Ovary (tissue), 7 donors: ENCODE measurements at regions not wholly inside any gene's neighbourhood (a gene's known extent, or its start where the extent isn't known, plus 50 kb on each side); places are given as distances from the start of the nearest gene placed in this dataset.
A peak's percentile ranks its signal among the peaks of the same experiment; 100 is the strongest.
"Not testable (repeated sequence)": the region's sequence is repeated elsewhere in the genome, so short reads cannot be mapped to it uniquely, and the experiment has no call there.

ENCODE experiments used
- DNase-seq, 5 donors: peaks; one replicate each; pipeline ENCODE4 v3.0.0-alpha.2; 2019 to 2020
- H3K27ac ChIP-seq, 2 donors: fragments of 200-600 bp; one replicate each; pipeline versions ENCODE4 v1.5.1 to v1.8.0; 2019 to 2022
- H3K27me3 ChIP-seq: fragments of 200-600 bp; one replicate; pipeline ENCODE4 v1.8.0; 2022
- H3K36me3 ChIP-seq: fragments of 200-600 bp; sonication (generic); one replicate; pipeline ENCODE4 v1.5.1; 2019
- H3K4me1 ChIP-seq: one replicate; pipeline ENCODE4 v1.8.1; 2013; ENCODE audit warnings: mild to moderate bottlenecking, moderate library complexity; ENCODE audit not compliant: insufficient read depth
- H3K4me3 ChIP-seq: fragments of 200-600 bp; sonication (generic); one replicate; pipeline ENCODE4 v1.5.1; 2017
- H3K9me3 ChIP-seq, 2 donors: fragments of 200-600 bp in 1 of 2; sonication (generic) in 1 of 2; one replicate each; pipeline versions ENCODE4 v1.5.1 to v1.8.1; 2013 to 2019; ENCODE audit warnings: mild to moderate bottlenecking in 1 of 2, moderate library complexity in 1 of 2
- CTCF ChIP-seq, 3 donors: fragments of 450-650 bp in 2 of 3; fragments of 200-600 bp in 1 of 3; IDR thresholded peaks; one replicate each; pipeline versions ENCODE4 v1.5.1 to v1.8.0; 2016 to 2022; ENCODE audit warnings: antibody characterized with exemption in 3 of 3, mild to moderate bottlenecking in 1 of 3
- EP300 ChIP-seq: sonication (generic); formaldehyde crosslinking; IDR thresholded peaks from one replicate; pipeline ENCODE4 v1.6.1; 2017; ENCODE audit warnings: antibody characterized with exemption
- POLR2A ChIP-seq: fragments of 450-650 bp; IDR thresholded peaks from one replicate; pipeline ENCODE4 v1.6.1; 2017; ENCODE audit warnings: antibody characterized with exemption, mild to moderate bottlenecking, moderate library complexity
- WGBS, 3 donors: extraction: QIAGEN DNeasy Blood & Tissue Kit in 1 of 3; methylation state at CpG; one replicate each; pipeline versions ENCODE4 v1.1.5 to v1.1.7; 2013 to 2017; 5-methylcytosine and 5-hydroxymethylcytosine counted together
- intact Hi-C, 4 donors: fragments of 100-400 bp; cut with DNase I; formaldehyde crosslinking; loops; one replicate each; pipeline versions ENCODE4 v1.11.0 to v1.15.1; 2022 to 2023
- donor health status: DM: no; HTN: no; CAD: no; lungs with moderate emphysema.
- donor health status: DM: no; HTN: no; CAD: no.
- donor health status: Bipolar disorder and iron deficiency.
- donor health status: DM: no; HTN: no; CAD: no.
- donor health status: DM: yes; HTN: yes; CAD: no.

- WGBS, 3 donors = 67 to 75% (median 68%) methylated on average over 3 of the region's 3 CpGs
- DNase-seq = no peak
- no peak overlapping the region for H3K27ac ChIP-seq
- no peaks in the 10 kb centered on the region for H3K4me1 ChIP-seq
- no peak overlapping the region for H3K4me3 ChIP-seq
- TF ChIP-seq POLR2A (no peak), CTCF (IDR thresholded peaks at IDR 0.05) (no peak), EP300 (no peak)
- H3K9me3 ChIP-seq = no peaks in the 10 kb centered on the region
- H3K27me3 ChIP-seq = no peaks in the 10 kb centered on the region
- H3K36me3 ChIP-seq = no peaks in the 10 kb centered on the region
- intact Hi-C loops = no loop called here
Observed at GRCh38 chr9:119873877-119874276, 504.6 kb upstream of the BRINP1 start.

- H3K36me3 ChIP-seq, H3K4me1 ChIP-seq, H3K27me3 ChIP-seq, DNase-seq, intact Hi-C loops, H3K9me3 ChIP-seq, H3K27ac ChIP-seq, H3K4me3 ChIP-seq: not testable (repeated sequence)
- 95 to 97% (median 95%) methylated on average over 23 to 26 of the region's 26 CpGs for WGBS, 3 donors
Observed at GRCh38 chr9:119870251-119870650, 501.0 kb upstream of the BRINP1 start.

GRCh38 chr9:119868694-119869093 is 499.5 kb upstream of the BRINP1 start:
- H3K27ac ChIP-seq = no peak overlapping the region
- TF ChIP-seq CTCF (IDR thresholded peaks at IDR 0.05) = no peak
- no peak for TF ChIP-seq EP300
- no peak for TF ChIP-seq POLR2A
- no peak overlapping the region for H3K4me3 ChIP-seq
- H3K36me3 ChIP-seq = no peaks in the 10 kb centered on the region
- peak in 1 of 5 donors; percentile 61 for DNase-seq
- no peaks in the 10 kb centered on the region for H3K27me3 ChIP-seq
- 13 to 31% (median 17%) methylated on average over 5 of the region's 5 CpGs for whole genome bisulfite sequencing, 3 donors
- no peaks in the 10 kb centered on the region for H3K9me3 ChIP-seq
- no peaks in the 10 kb centered on the region for H3K4me1 ChIP-seq
- intact Hi-C loops = no loop called here

- Histone ChIP-seq H3K36me3 (no peaks in the 10 kb centered on the region), H3K27me3 (no peaks in the 10 kb centered on the region), H3K9me3 (no peaks in the 10 kb centered on the region), H3K4me1 (peaks cover 14% of the 10 kb centered on the region), H3K27ac (no peak overlapping the region), H3K4me3 (no peak overlapping the region)
- DNase-seq = no peak
- intact Hi-C loops = no loop called here
- TF ChIP-seq EP300 (no peak), POLR2A (no peak), CTCF (IDR thresholded peaks at IDR 0.05) (no peak)
Observed at GRCh38 chr9:119861842-119862241, 492.6 kb upstream of the BRINP1 start.

- Histone ChIP-seq H3K4me1 (peaks cover 14% of the 10 kb centered on the region), H3K4me3 (no peak overlapping the region), H3K27me3 (no peaks in the 10 kb centered on the region), H3K9me3 (no peaks in the 10 kb centered on the region), H3K27ac (no peak overlapping the region), H3K36me3 (no peaks in the 10 kb centered on the region)
- no peak for DNase-seq
- TF ChIP-seq EP300 (no peak), POLR2A (no peak), CTCF (IDR thresholded peaks at IDR 0.05) (no peak)
- WGBS, 3 donors = 4 to 12% (median 8%) methylated on average over 2 of the region's 2 CpGs
- intact Hi-C loops = no loop called here
Observed at GRCh38 chr9:119859128-119859527, 489.9 kb upstream of the BRINP1 start.
